CD4-positive, alpha-beta T cell (primary cell): ENCODE measurements at regions not wholly inside any gene's neighbourhood (a gene's known extent, or its start where the extent isn't known, plus 50 kb on each side); places are given as distances from the start of the nearest gene placed in this dataset.

Source experiments
- ATAC-seq: fragments of 200-7000 bp; cut with Tn5 transposase; one replicate; pipeline ENCODE4 v1.10.0; 2022; ENCODE audit warnings: mild to moderate bottlenecking; ENCODE audit not compliant: poor library complexity
- CTCF ChIA-PET: fragments of 350-600 bp; sonication (Branson Sonifier 250); formaldehyde crosslinking; loops from one replicate; lab custom pipeline; 2021; ENCODE audit warnings: antibody characterized with exemption, inconsistent platforms; lab: Charles Lee
- POLR2A ChIA-PET: fragments of 350-600 bp; sonication (Branson Sonifier 250); formaldehyde crosslinking; loops from one replicate; lab custom pipeline; 2021; ENCODE audit warnings: antibody characterized with exemption, inconsistent platforms; lab: Charles Lee
- DNase-seq, 14 experiments: peaks; one replicate each; pipeline ENCODE4 v3.0.0-alpha.2; 2013 to 2020; ENCODE audit warnings: mixed read lengths in 2 of 14
- H3K27ac ChIP-seq, 2 donors: one replicate each; pipeline versions ENCODE4 v1.5.1 to v1.7.0; 2013; ENCODE audit warnings: low read length in 2 of 2, low read depth in 1 of 2, mild to moderate bottlenecking in 1 of 2
- H3K27me3 ChIP-seq, 2 experiments: 1 replicate in 1 of 2; 2 replicates in 1 of 2; pipeline versions ENCODE4 v1.6.1 to v1.7.0; 2013; ENCODE audit warnings: low read length in 2 of 2, control low read depth in 1 of 2, mild to moderate bottlenecking in 1 of 2, moderate library complexity in 1 of 2; ENCODE audit not compliant: insufficient read depth in 2 of 2, control insufficient read depth in 1 of 2
- H3K36me3 ChIP-seq: one replicate; pipeline ENCODE4 v1.6.1; 2013; ENCODE audit warnings: low read length, control low read depth; ENCODE audit not compliant: insufficient read depth
- H3K4me1 ChIP-seq: one replicate; pipeline ENCODE4 v1.6.1; 2013; ENCODE audit warnings: low read length, control low read depth; ENCODE audit not compliant: insufficient read depth
- H3K4me3 ChIP-seq: one replicate; pipeline ENCODE4 v1.5.1; 2013; ENCODE audit warnings: mild to moderate bottlenecking, low read length, moderate library complexity
- H3K9me3 ChIP-seq, 2 experiments: 1 replicate in 1 of 2; 2 replicates in 1 of 2; pipeline versions ENCODE4 v1.6.1 to v1.7.0; 2013; ENCODE audit warnings: low read length in 2 of 2, mild to moderate bottlenecking in 2 of 2, control low read depth in 1 of 2, moderate library complexity in 1 of 2; ENCODE audit not compliant: control insufficient read depth in 1 of 2, insufficient read depth in 1 of 2
- H3K27ac Mint-ChIP-seq: one replicate; pipeline ENCODE4 v1.8.0; 2020; ENCODE audit warnings: mixed read lengths
- H3K27me3 Mint-ChIP-seq: one replicate; pipeline ENCODE4 v1.8.0; 2021; ENCODE audit warnings: mixed read lengths
- H3K36me3 Mint-ChIP-seq: one replicate; pipeline ENCODE4 v1.8.0; 2021; ENCODE audit warnings: low read depth, mixed read lengths
- H3K4me1 Mint-ChIP-seq: one replicate; pipeline ENCODE4 v1.8.0; 2021; ENCODE audit warnings: low read depth, mixed read lengths
- H3K4me3 Mint-ChIP-seq: one replicate; pipeline ENCODE4 v1.8.0; 2020; ENCODE audit warnings: mild to moderate bottlenecking, mixed read lengths
- H3K9me3 Mint-ChIP-seq: one replicate; pipeline ENCODE4 v1.8.0; 2020; ENCODE audit warnings: mixed read lengths
- CTCF ChIP-seq: fragments of 200-600 bp; IDR thresholded peaks from one replicate; pipeline ENCODE4 v1.8.0; 2022; ENCODE audit warnings: antibody characterized with exemption, mild to moderate bottlenecking
- intact Hi-C, 2 experiments: fragments of 100-400 bp; cut with DNase I in 1 of 2; cut with micrococcal nuclease in 1 of 2; formaldehyde crosslinking; loops; one replicate each; pipeline versions ENCODE4 v1.15.1 to v1.9.0; 2023 to 2025; cut with DNase I, micrococcal nuclease

DNA sequence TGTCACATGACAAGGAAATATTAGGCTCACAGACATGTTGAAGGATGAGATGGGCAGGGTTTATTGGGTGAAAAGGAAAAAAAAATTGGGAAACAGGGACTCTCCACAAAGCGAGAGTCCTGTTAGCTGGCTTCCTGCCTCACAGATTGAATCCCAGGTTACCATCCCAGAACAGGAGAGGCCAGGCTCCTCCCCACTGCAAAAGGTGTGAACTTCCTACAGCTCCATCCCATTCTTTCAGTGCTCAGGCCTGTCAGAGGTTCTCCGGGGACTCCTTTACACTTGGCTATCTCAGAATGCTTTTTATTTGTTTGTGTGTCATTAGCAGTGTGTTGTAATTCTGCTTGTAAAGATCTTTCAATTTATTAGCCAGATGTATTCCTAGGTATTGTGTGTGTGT lies 115.1 kb downstream of the ADTRP start:
- no peaks in the 10 kb centered on the region for H3K36me3 ChIP-seq
- no peaks in the 10 kb centered on the region for H3K9me3 Mint-ChIP-seq
- intact Hi-C loops = no loop called here
- H3K27me3 Mint-ChIP-seq = peaks cover 15% of the 10 kb centered on the region
- H3K9me3 ChIP-seq = no peaks in the 10 kb centered on the region
- no peak for TF ChIP-seq CTCF
- DNase-seq = no peak
- no peak overlapping the region for H3K4me3 Mint-ChIP-seq
- CTCF ChIA-PET = interaction anchor here (0.6 to 1.2 kb wide), 3 partner anchors 232 to 626 kb away, joined by 3 to 4 read pairs (median 4); no protein-coding TSS in a partner anchor
- H3K4me1 Mint-ChIP-seq = no peaks in the 10 kb centered on the region
- H3K27ac ChIP-seq = no peak overlapping the region
- ATAC-seq = no peak
- no peaks in the 10 kb centered on the region for H3K36me3 Mint-ChIP-seq
- H3K4me3 ChIP-seq = no peak overlapping the region
- POLR2A ChIA-PET = no interaction called here
- peaks cover 0 to 10% of the 10 kb centered on the region in 2 experiments for H3K27me3 ChIP-seq
- H3K4me1 ChIP-seq = no peaks in the 10 kb centered on the region
- H3K27ac Mint-ChIP-seq = no peak overlapping the region
